HepG2 (cell line): ENCODE measurements at regions not wholly inside any gene's neighbourhood (a gene's known extent, or its start where the extent isn't known, plus 50 kb on each side); places are given as distances from the start of the nearest gene placed in this dataset.

Experiments used
- ATAC-seq: fragments of 200-7000 bp; cut with Tn5 transposase; 3 replicates; pipeline ENCODE4 v1.9.1; 2020; ENCODE audit warnings: mild to moderate bottlenecking, moderate library complexity
- BruUV-seq: library from RNA; stranded (reverse); fragments of 400-500 nt; replicated peaks from 2 replicates; lab custom pipeline; 2021; lab: Mats Ljungman, UMichigan
- CTCF ChIA-PET: fragments of 300-600 bp; formaldehyde crosslinking; extraction: SDS; loops from one replicate; lab custom pipeline; 2021; ENCODE audit warnings: low total read pairs, inconsistent platforms, low intra/inter-chr PET ratio; lab: Yijun Ruan, JAX
- POLR2A ChIA-PET: fragments of 350-600 bp; sonication (Branson Sonifier 250); formaldehyde crosslinking; loops from one replicate; lab custom pipeline; 2020; ENCODE audit warnings: antibody characterized with exemption, inconsistent platforms; lab: Yijun Ruan, JAX
- DNase-seq: peaks from one replicate; pipeline ENCODE4 v3.0.0-alpha.2; 2015; ENCODE audit warnings: low spot score
- FAIRE-seq: peaks from 3 replicates; lab custom pipeline; 2011; peaks lifted over from hg19 to GRCh38; lab: Jason Lieb, UNC
- H2AFZ ChIP-seq: one replicate; pipeline ENCODE4 v1.6.1; 2011; ENCODE audit warnings: low read length, inconsistent platforms
- H3K27ac ChIP-seq: fragments of 300-600 bp; 3 replicates; pipeline ENCODE4 v1.8.0; 2011; ENCODE audit warnings: mixed run types, mild to moderate bottlenecking, mixed read lengths, low read length, inconsistent platforms; ENCODE audit not compliant: insufficient read depth; ENCODE audit errors: extremely low read length
- H3K27me3 ChIP-seq, 2 experiments: fragments of 200-600 bp in 1 of 2; 2 replicates in 1 of 2; 3 replicates in 1 of 2; pipeline versions ENCODE4 v1.6.0 to v1.8.0; 2011; ENCODE audit warnings: low read length in 2 of 2, mild to moderate bottlenecking in 2 of 2, moderate library complexity in 2 of 2, inconsistent platforms in 1 of 2; ENCODE audit not compliant: insufficient read depth in 2 of 2, control insufficient read depth in 1 of 2
- H3K36me3 ChIP-seq, 2 experiments: fragments of 200-600 bp in 1 of 2; replicated peaks in 1 of 2; 2 replicates in 1 of 2; 3 replicates in 1 of 2; pipeline versions ENCODE4 v1.5.1 to v1.8.0; 2011; ENCODE audit warnings: low read length in 2 of 2, inconsistent platforms in 1 of 2; ENCODE audit not compliant: insufficient read depth in 2 of 2, control insufficient read depth in 1 of 2
- H3K4me1 ChIP-seq: 2 replicates; pipeline ENCODE4 v1.5.1; 2012; ENCODE audit warnings: low read length, inconsistent platforms; ENCODE audit not compliant: insufficient read depth
- H3K4me2 ChIP-seq: 2 replicates; pipeline ENCODE4 v1.6.0; 2011; ENCODE audit warnings: low read depth, low read length, inconsistent platforms
- H3K4me3 ChIP-seq, 3 experiments: fragments of 200-600 bp in 1 of 3; sonication (generic), shearing (Covaris generic) in 1 of 3; replicated peaks in 1 of 3; 2 replicates each; pipeline ENCODE4 v1.5.1; 2011 to 2016; ENCODE audit warnings: low read length in 3 of 3, inconsistent platforms in 2 of 3, low read depth in 2 of 3, mild to moderate bottlenecking in 2 of 3, control low read depth in 1 of 3, mixed read lengths in 1 of 3; ENCODE audit not compliant: insufficient read depth in 1 of 3
- H3K79me2 ChIP-seq: one replicate; pipeline ENCODE4 v1.6.1; 2011; ENCODE audit warnings: low read length, inconsistent platforms; ENCODE audit not compliant: insufficient read depth
- H3K9ac ChIP-seq: 2 replicates; pipeline ENCODE4 v1.6.0; 2011; ENCODE audit warnings: mild to moderate bottlenecking, low read depth, low read length, inconsistent platforms; ENCODE audit not compliant: insufficient read depth
- H3K9me3 ChIP-seq: 2 replicates; pipeline ENCODE4 v1.5.1; 2012; ENCODE audit warnings: mild to moderate bottlenecking, low read length
- H4K20me1 ChIP-seq: 2 replicates; pipeline ENCODE4 v1.6.0; 2011; ENCODE audit warnings: inconsistent platforms, mild to moderate bottlenecking, low read length, moderate library complexity; ENCODE audit not compliant: insufficient read depth
- ARNT2 ChIP-seq: sonication (generic); formaldehyde crosslinking; IDR thresholded peaks from 2 replicates; pipeline ENCODE4 v1.8.0; 2022; ENCODE audit warnings: mild to moderate bottlenecking, low read depth, missing genetic modification reagents, moderate library complexity
- DPF2 ChIP-seq: sonication (generic); formaldehyde crosslinking; IDR thresholded peaks from 2 replicates; pipeline ENCODE4 v1.4.0; 2020; ENCODE audit warnings: mild to moderate bottlenecking, low read depth, missing genetic modification reagents, borderline replicate concordance
- DZIP1 ChIP-seq: sonication (generic); formaldehyde crosslinking; IDR thresholded peaks from 2 replicates; pipeline ENCODE4 v1.5.0; 2020; ENCODE audit warnings: mild to moderate bottlenecking, missing genetic modification reagents
- FOXO1 ChIP-seq: sonication (generic); formaldehyde crosslinking; IDR thresholded peaks from 2 replicates; pipeline ENCODE4 v1.4.0; 2020; ENCODE audit warnings: missing genetic modification reagents
- GABPB1 ChIP-seq: IDR thresholded peaks from 2 replicates; pipeline ENCODE4 v1.6.1; 2016; ENCODE audit warnings: mild to moderate bottlenecking, missing genetic modification reagents, moderate library complexity, missing compliant biosample characterization
- HNF4A ChIP-seq: sonication (generic); formaldehyde crosslinking; IDR thresholded peaks from 2 replicates; pipeline ENCODE4 v1.4.0; 2020; ENCODE audit warnings: missing genetic modification reagents
- NCOA1 ChIP-seq: sonication (generic); formaldehyde crosslinking; IDR thresholded peaks from 2 replicates; pipeline ENCODE4 v1.9.0; 2021; ENCODE audit warnings: missing genetic modification reagents
- SOX13 ChIP-seq, 3 experiments: fragments of 450-650 bp in 1 of 3; sonication (generic) in 1 of 3; formaldehyde crosslinking in 1 of 3; IDR thresholded peaks in 2 of 3; conservative IDR thresholded peaks in 1 of 3; 2 replicates each; pipeline versions ENCODE4 v1.5.0 to v1.6.1; 2016 to 2020; ENCODE audit warnings: antibody characterized with exemption in 1 of 3, mild to moderate bottlenecking in 1 of 3, missing compliant biosample characterization in 1 of 3, missing genetic modification reagents in 1 of 3, moderate library complexity in 1 of 3
- TAF1 ChIP-seq: sonication (generic); formaldehyde crosslinking; IDR thresholded peaks from 2 replicates; pipeline ENCODE4 v1.4.0; 2020; ENCODE audit warnings: missing genetic modification reagents
- ZNF891 ChIP-seq: sonication (generic); formaldehyde crosslinking; IDR thresholded peaks from 2 replicates; pipeline ENCODE4 v1.5.0; 2020; ENCODE audit warnings: mild to moderate bottlenecking, missing genetic modification reagents
- ZXDC ChIP-seq: sonication (generic); formaldehyde crosslinking; IDR thresholded peaks from 2 replicates; pipeline ENCODE4 v1.5.0; 2020; ENCODE audit warnings: mild to moderate bottlenecking, missing genetic modification reagents
- WGBS: methylation state at CpG from one replicate; pipeline ENCODE4 v1.1.6; 2017; ENCODE audit warnings: low lambda C conversion rate; 5-methylcytosine and 5-hydroxymethylcytosine counted together
- in situ Hi-C: cut with HindIII; loops from 2 replicates; pipeline ENCODE4 v1.10.0; 2017; ENCODE audit warnings: low pct_unique_long_range_greater_than_20kb; ENCODE audit not compliant: extremely low pct_ligation_motif_present
- intact Hi-C: fragments of 100-400 bp; cut with micrococcal nuclease; formaldehyde crosslinking; loops from one replicate; pipeline ENCODE4 v1.10.0; 2022; ENCODE audit not compliant: unreplicated experiment
- TF ChIP-seq, protein P1 (sequence below): sonication (generic); formaldehyde crosslinking; IDR thresholded peaks from 2 replicates; pipeline ENCODE4 v1.4.0; 2020; ENCODE audit warnings: missing genetic modification reagents, mild to moderate bottlenecking, borderline replicate concordance
- TF ChIP-seq, protein P2 (sequence below): sonication (generic); formaldehyde crosslinking; IDR thresholded peaks from 2 replicates; pipeline ENCODE4 v1.4.0; 2020; ENCODE audit warnings: missing genetic modification reagents

- TF ChIP-seq TAF1 (CRISPR knock-in tag) (no peak), FOXO1 (CRISPR knock-in tag) (no peak), NCOA1 (no peak), GABPB1 (CRISPR knock-in tag) (no peak), ARNT2 (CRISPR knock-in tag) (no peak), ZXDC (CRISPR knock-in tag) (no peak), HNF4A (CRISPR knock-in tag) (no peak)
These were observed 182.3 kb downstream of the EBLN2 start (continued) for GRCh38 chr3:73243740-73244139.

DNA sequence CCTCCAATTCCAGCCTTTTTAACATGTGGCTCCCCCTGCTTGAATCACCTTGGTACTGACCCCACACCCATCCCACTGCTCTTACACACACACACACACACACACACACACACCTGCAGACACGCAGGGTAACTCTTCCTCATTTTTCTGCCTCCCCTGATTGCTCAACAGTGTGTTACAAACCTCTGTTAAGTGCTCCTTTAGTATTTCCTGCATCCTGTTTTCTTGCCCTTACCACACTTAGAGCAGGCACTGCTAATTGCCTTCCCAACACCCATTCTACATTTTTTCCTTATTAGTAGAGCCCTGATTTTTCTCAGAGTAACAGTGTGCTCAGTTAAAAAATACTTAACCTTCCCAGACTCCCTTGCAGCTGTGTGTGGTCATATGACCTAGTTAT, 184.0 kb downstream of the EBLN2 start:
- H2AFZ ChIP-seq, result no peak overlapping the region
- ATAC-seq (no peak), FAIRE-seq (no peak), DNase-seq (no peak)
- H3K4me2 ChIP-seq, result no peak overlapping the region
- no peak overlapping the region for H3K9ac ChIP-seq
- H3K4me3 ChIP-seq, result no peak overlapping the region
- H3K9me3 ChIP-seq, result no peaks in the 10 kb centered on the region
- H3K79me2 ChIP-seq, result no peaks in the 10 kb centered on the region
- intact Hi-C loops (no loop called here), in situ Hi-C loops (no loop called here)
- no peaks in the 10 kb centered on the region for H3K27me3 ChIP-seq
- H3K27ac ChIP-seq, result no peak overlapping the region
- H4K20me1 ChIP-seq, result no peaks in the 10 kb centered on the region
- BruUV-seq, result no TSS peak
- H3K36me3 ChIP-seq, result no peaks in the 10 kb centered on the region
- ChIA-PET CTCF (no interaction called here), POLR2A (no interaction called here)
- WGBS, result 0% methylated on average over 1 of the region's 1 CpG
- no peaks in the 10 kb centered on the region for H3K4me1 ChIP-seq
- TF ChIP-seq, protein P1, sequence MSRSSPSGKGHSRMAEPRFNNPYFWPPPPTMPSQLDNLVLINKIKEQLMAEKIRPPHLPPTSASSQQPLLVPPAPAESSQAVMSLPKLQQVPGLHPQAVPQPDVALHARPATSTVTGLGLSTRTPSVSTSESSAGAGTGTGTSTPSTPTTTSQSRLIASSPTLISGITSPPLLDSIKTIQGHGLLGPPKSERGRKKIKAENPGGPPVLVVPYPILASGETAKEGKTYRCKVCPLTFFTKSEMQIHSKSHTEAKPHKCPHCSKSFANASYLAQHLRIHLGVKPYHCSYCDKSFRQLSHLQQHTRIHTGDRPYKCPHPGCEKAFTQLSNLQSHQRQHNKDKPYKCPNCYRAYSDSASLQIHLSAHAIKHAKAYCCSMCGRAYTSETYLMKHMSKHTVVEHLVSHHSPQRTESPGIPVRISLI (CRISPR knock-in tag), result no peak
- no peak for TF ChIP-seq ZNF891 (CRISPR knock-in tag)
- TF ChIP-seq, protein P2, sequence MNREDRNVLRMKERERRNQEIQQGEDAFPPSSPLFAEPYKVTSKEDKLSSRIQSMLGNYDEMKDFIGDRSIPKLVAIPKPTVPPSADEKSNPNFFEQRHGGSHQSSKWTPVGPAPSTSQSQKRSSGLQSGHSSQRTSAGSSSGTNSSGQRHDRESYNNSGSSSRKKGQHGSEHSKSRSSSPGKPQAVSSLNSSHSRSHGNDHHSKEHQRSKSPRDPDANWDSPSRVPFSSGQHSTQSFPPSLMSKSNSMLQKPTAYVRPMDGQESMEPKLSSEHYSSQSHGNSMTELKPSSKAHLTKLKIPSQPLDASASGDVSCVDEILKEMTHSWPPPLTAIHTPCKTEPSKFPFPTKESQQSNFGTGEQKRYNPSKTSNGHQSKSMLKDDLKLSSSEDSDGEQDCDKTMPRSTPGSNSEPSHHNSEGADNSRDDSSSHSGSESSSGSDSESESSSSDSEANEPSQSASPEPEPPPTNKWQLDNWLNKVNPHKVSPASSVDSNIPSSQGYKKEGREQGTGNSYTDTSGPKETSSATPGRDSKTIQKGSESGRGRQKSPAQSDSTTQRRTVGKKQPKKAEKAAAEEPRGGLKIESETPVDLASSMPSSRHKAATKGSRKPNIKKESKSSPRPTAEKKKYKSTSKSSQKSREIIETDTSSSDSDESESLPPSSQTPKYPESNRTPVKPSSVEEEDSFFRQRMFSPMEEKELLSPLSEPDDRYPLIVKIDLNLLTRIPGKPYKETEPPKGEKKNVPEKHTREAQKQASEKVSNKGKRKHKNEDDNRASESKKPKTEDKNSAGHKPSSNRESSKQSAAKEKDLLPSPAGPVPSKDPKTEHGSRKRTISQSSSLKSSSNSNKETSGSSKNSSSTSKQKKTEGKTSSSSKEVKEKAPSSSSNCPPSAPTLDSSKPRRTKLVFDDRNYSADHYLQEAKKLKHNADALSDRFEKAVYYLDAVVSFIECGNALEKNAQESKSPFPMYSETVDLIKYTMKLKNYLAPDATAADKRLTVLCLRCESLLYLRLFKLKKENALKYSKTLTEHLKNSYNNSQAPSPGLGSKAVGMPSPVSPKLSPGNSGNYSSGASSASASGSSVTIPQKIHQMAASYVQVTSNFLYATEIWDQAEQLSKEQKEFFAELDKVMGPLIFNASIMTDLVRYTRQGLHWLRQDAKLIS, result no peak
- TF ChIP-seq DPF2, result no peak
- no peak for TF ChIP-seq DZIP1 (CRISPR knock-in tag)
- no peak for TF ChIP-seq SOX13 (IDR thresholded peaks at IDR 0.05)
- TF ChIP-seq SOX13 (CRISPR knock-in tag; conservative IDR thresholded peaks at IDR 0.05 in 1 of 2, IDR thresholded peaks at IDR 0.05 in 1 of 2), result no peak
